ENCODE measurements at regions not wholly inside any gene's neighbourhood (a gene's known extent, or its start where the extent isn't known, plus 50 kb on each side); places are given as distances from the start of the nearest gene placed in this dataset.

DNA sequence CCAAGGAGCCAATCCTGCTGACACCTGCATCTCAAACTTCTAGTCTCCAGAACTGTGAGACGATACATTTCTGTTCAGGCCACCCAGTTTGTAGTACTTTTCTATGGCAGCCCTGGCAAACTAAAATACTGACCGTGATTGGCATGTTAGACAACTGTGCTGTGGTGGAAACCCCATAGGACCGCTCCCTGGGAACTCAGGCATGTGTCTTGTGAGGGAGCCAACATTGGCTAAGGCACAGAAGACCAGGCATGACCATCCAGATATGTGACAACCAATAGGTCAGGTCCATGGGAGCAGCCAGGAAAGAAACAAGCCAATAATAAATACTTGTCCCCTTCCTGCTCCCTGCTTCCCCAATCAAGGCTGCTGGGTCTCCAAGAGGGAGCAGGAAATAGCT is 101.4 kb upstream of the MPDZ start:
- no peak for DNase-seq

DNA sequence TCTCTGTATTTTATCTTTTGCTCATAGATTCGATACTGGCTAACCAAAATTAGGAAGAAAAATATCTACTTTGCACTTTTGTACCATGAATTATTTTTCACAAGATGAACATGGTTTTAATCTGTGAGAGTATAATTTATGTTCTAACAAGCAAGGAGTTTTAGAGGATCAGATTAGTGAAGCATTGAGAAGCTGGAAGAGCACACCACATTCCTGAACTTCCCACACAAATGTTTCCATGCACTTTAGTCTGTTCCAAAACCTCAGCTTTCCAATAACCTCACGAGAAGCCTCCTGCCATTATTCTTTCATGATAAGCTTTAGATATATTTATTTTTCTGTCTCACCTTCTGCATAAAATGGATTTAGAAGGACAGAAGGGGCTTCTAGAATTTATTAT is 98.7 kb upstream of the MPDZ start:
- no peak for DNase-seq

DNA sequence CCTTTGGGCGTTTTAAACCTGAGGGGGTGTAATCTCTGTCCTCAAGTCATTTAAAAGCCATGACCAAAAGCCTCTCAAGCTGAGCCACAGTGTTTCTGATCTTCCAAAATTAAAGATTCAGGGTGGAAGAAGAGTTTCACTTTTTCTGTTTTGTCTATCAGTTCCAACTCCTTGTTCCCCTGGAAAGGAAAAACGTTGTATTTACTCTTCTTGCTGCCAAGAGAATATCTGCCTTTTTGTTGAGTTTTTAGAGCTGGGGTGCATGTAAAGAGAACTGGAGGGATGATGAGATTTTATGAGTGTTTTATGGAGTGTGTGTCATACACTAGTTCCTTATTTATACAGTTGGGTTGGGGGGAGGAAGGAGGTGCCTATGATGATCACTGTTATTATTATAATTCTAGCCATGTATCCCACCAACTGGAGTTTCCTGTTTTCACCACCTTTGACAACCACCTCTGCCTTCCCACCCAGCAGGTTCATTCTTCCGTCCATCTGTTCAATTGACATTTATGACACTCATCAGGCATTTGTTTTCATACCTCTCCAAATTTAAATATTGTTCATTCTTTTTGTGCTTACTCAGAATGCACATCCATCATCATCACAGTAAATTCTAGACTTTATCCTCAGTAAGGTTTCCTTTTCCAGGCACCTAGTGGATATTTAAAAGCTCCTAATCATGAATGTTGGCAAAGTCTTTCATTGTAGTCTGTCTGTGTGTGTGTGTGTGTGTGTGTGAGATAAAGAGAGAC is 97.9 kb upstream of the MPDZ start:
- peak in 2 of 3 experiments; percentile 7 to 43 for DNase-seq

DNA sequence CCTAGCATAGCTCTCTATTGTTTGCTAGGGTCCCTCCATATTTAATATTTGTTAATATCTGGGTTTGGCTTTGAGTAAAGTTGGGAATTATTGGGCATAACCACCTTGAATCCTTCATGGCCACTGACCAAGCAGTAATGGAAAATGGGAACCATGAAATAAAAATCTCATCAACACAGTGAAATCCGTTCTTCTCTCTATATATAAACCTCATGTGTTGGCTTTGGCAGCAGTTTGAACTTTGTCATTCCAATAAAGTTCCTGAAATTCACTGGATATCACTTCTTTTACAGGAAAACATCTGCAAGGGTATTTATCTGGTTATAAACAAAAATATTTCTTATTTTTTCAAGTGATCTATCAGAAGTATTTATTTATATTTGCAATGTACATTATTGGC is 93.0 kb upstream of the MPDZ start:
- DNase-seq: no peak

DNA sequence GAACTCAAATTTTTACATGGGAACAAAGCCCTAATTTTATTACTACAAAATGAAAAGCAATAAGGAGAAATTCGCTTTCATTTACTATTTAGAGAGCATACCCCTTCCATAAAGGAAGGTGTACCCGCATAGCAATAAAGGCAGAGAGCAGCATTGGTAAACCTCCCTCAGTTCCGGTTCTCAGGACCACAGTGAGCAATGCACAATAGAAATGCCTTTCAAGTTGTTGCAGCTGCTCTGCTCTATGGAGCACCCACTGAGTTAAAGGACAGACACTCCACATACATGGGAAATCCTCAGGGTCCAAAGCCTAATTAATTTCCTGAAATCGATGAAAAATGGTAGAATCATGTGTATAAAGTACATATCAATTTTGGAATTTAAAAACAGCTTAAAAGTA is 89.9 kb upstream of the MPDZ start:
- peak in 1 of 3 experiments; percentile 22 for DNase-seq

DNA sequence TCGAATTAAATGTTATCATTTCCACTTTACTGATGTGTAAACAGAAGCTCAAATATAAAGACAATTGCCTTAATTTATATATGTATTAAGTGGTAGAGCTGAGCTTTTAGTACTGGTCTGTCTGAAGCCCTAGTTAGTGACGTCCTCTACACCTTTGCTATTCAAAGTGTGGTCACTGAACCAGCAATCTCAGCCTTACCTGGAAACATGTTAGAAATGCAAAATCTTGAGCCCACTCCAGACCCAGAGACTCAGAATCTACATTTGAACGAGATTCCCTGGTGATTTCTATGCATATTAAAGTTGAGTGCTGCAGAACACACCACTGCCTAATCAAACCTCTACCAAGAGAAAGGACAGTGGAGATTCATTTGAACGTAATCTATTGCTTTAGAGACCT is 88.3 kb upstream of the MPDZ start:
- no peak for DNase-seq

DNA sequence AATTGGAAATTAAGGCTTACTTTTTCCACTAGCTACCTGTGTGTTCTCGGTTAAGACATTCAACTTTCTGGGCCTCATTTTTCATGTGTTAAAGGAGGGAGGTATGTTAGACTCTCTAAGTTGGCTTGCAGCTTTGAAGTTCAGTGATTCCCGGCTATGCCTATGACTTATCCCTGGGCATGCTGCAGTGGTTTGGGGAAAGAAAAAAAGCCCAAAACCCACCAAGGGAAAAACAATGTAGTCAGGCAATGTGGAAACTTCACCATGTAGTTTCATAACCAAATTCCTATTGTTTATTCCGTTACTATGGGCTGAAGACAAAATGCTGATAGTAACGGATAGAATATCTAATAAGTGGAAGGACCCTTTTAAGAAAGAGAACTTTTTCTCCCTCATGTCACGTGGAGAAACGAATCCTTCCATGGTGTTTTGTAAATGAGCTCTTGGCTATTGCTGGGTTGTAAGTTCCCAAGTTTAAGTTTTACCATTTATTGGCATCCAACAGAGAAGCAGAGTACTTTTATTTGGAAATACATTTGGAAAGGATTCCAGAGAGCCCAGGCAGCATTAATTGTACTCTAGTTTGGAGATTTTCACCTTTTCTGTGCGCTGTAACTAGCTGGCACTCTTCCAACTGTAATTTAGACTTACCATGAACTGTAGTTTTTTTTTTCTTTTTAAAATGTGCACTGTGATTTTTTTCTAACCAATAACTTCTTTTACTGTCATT is 84.9 kb upstream of the MPDZ start:
- DNase-seq: no peak

DNA sequence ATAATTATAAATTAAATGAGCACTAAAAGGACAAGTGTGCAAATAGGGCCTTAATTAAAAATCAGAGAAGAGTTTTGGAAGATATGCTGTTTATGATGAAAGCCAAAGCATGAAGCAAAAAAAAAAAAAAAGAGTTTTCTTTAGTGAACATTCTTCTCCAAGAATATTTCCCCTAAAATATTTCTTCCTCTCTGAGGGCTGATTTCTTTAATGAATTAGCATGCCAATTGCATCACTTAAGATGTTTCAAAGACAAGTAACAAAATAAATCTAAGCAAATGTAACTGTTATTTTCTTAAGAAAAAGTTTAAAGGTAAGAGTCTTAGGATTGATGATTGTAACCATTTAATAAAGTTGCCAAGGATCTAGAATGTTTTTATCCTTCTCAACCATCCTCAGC is 81.6 kb upstream of the MPDZ start:
- DNase-seq: no peak

DNA sequence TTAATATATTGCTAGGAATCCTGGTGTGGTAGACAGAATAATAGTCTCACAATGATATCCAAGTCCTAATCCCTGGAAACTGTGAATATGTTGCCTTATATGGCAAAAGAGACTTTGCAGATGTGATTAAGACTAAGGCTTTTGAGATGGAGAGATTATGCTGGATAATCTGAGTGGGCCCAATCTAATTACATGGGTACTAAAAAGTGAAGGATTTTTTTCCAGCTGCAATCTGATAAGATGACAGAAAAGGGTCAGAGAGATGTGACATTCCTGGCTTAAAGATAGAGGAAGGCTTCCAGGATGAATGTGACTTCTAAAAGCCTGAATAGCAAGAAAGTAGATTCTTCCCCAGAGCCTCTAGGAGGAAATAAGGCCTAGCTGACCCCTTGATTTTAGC is 80.7 kb upstream of the MPDZ start:
- no peak for DNase-seq

DNA sequence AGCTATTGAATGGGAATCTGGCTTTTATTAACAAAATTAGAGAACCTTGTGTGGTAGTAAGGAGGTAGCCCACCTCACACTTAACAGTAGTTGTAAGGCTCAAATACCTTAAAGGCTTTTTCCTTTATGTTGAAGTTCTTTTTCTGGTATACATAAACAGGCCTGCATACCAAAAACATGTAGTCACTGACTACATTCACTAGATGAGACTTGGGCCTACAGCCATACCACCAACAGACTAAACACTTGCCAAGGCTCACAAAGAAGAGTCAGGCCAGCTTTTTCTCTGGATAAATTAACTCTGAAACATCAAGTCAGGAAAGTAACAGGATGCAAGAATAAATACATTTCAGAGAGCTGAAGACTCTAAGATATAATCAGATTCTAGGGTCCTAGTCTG is 78.6 kb upstream of the MPDZ start:
- DNase-seq: no peak

DNA sequence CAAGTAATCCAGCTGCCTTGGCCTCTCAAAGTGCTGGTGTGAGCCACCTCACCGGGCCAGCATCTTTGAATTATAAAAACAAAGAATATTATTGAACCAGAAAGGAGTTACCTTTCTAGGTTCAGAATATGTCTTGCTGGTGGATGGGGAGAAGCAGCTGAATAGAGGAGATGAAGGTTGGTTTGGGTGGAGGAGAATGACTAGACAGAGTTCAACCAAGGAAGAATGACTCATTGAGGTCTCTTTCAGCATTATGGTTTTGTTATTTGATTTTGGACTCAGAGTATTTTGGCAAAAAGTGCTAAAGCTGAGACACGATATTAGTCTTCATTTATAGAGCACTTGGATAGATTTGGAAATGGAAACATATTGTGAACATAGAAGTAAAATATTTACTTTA is 75.2 kb upstream of the MPDZ start:
- peak in 1 of 3 experiments; percentile 24 for DNase-seq

DNA sequence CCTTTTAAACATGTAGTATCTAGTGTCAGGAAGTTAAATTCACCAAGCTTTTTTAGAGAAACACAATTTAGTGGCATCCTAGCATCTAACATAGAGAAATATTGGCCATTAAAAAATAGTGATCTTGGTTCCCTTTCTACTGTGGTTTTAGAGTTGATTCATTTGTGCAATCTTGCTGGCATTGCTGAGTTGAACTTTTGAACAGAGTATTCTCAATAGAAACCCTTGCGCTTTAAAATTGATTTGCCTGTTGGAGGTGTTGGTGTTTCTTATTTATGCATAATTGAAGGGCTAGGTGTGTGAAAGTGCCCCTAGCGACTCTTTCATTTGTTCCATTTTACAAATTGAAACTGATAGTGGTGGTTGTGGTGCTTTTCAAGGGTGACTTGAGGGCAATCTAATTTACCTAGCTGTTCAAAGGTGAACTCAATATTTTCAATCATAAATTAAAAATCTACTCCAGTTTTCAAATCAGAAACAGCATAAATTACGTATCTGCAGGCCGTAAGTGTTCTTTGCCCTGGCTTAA is 73.0 kb upstream of the MPDZ start:
- no peak for DNase-seq

DNA sequence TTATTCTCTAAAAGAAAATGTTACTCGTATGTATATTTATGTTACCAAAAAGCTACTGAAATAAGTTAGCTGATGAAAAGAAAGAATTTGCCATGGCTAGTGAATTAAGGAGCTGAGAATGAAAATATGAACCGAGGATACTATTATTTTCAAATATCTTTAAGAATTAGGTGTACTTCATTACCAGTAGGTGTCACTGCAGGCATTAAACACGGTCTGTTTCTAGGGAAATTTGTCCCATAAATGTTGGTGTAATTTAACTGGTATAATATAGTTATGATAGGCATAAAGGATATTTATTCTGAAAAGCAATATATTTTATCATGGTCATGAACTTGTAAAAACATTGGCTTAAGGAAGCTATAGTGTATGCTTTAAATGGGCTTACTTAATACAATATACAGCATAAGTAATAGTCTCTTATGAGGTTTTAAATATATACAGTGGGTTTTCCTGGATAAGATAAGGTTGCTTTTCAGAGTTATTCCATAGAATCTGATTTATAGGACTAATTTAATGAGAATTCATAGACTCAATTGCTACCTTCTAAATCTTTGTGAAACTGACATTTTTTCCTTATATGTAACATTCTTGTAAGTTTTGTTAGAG is 72.4 kb upstream of the MPDZ start:
- peak; percentile 3 to 59 (median 47) for DNase-seq

DNA sequence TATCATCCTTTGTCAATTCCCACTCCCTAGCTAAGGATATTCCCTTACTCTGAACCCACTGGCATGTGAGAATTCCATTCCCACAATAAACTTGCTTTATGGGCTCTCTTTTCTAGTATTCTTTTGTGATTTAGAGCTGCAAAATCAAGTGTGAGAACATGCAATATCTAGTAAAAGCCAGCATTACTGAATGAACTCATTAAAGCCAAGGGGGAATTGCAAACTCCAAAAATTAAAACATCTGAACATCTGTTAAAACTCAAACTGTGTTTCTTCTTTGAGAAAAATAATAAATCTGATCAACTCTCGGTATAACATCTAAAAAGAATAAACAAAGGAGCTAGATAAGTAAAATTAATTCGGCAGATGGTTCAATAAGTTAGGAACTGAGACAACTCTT is 53.1 kb upstream of the MPDZ start:
- no peak for DNase-seq

DNA sequence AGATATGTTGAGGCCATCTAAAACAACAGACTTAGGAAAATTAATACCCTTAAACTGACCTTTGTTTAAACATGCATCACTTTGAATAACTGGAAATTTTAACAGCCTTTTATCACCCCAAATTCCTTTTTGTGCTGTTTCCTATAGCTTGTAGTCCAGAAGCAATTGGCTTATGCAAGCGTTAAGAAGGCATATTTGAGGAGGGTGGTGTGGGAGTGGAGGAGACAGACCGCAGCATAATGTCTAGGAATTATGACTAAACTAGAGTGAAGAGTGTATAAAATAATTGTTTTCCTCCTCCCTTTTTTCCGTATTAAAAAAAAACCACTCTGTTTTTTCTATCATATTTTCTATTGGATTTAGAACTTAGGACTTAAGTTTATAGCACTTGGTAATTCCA is 51.8 kb upstream of the MPDZ start:
- DNase-seq: no peak

DNA sequence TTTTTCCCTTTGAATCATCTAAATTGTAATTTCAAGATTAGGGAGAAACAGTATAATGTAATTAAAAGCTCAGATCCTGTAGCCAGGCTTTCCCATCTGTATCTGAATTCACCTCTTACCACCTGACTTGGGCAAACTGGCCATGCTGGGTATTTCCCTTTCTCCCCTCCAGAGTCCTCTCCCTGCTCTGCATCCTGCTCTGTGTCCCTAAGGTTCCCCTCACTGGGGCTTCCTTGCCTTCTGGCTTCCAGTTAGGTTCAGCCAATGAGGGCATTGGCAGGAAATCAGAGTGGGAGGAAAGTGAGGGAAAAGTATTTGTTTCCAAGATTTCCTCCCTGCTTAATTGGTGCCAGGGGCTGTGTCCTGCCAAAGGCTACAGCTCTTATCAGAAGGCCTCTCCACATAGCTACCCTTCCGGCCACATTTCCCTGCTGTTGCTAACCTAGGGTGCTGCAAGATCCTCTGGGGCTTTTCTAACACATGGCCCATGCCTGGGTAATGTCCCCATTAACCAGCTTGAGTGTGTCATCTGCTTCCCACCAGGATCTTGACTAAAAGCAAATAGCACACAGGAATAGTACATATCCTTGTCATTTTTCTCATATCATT is 51.0 kb upstream of the MPDZ start:
- DNase-seq: no peak

Data from NCI-H1417 (cell line).